ENCODE measurements at regions not wholly inside any gene's neighbourhood (a gene's known extent, or its start where the extent isn't known, plus 50 kb on each side); places are given as distances from the start of the nearest gene placed in this dataset.

- Histone ChIP-seq H3K36me3 (ENCODE audit: control insufficient read depth, insufficient read depth, low read length, severe bottlenecking) (no peaks in the 10 kb centered on the region), H3K9me3 (ENCODE audit: control insufficient read depth, low read length) (no peaks in the 10 kb centered on the region), H3K9ac (ENCODE audit: low read length) (no peak overlapping the region), H3K4me3 (ENCODE audit: low read length) (no peak overlapping the region), H3K27me3 (replicated peaks; ENCODE audit: control insufficient read depth, insufficient read depth, low read length) (peaks cover 3% of the 10 kb centered on the region), H3K4me1 (ENCODE audit: control insufficient read depth, insufficient read depth, low read length) (no peaks in the 10 kb centered on the region)
- DNase-seq (ENCODE audit: low read depth): no peak
These were observed 117.2 kb upstream of the FERMT1 start for GRCh38 chr20:6240059-6240458.

- H3K4me3 ChIP-seq (ENCODE audit: low read length): no peak overlapping the region
- no peak for DNase-seq (ENCODE audit: low read depth)
- H3K4me1 ChIP-seq (ENCODE audit: control insufficient read depth, insufficient read depth, low read length): no peaks in the 10 kb centered on the region
- no peak overlapping the region for H3K9ac ChIP-seq (ENCODE audit: low read length)
- peaks cover 3% of the 10 kb centered on the region for H3K27me3 ChIP-seq (replicated peaks; ENCODE audit: control insufficient read depth, insufficient read depth, low read length)
- H3K36me3 ChIP-seq (ENCODE audit: control insufficient read depth, insufficient read depth, low read length, severe bottlenecking): no peaks in the 10 kb centered on the region
- H3K9me3 ChIP-seq (ENCODE audit: control insufficient read depth, low read length): no peaks in the 10 kb centered on the region
These were observed 115.6 kb upstream of the FERMT1 start for GRCh38 chr20:6238421-6238820.

- H3K9ac ChIP-seq (ENCODE audit: low read length): no peak overlapping the region
- no peaks in the 10 kb centered on the region for H3K27me3 ChIP-seq (replicated peaks; ENCODE audit: control insufficient read depth, insufficient read depth, low read length)
- H3K4me1 ChIP-seq (ENCODE audit: control insufficient read depth, insufficient read depth, low read length): no peaks in the 10 kb centered on the region
- H3K4me3 ChIP-seq (ENCODE audit: low read length): no peak overlapping the region
- H3K36me3 ChIP-seq (ENCODE audit: control insufficient read depth, insufficient read depth, low read length, severe bottlenecking): no peaks in the 10 kb centered on the region
- H3K9me3 ChIP-seq (ENCODE audit: control insufficient read depth, low read length): no peaks in the 10 kb centered on the region
- DNase-seq (ENCODE audit: low read depth): no peak
These were observed 112.7 kb upstream of the FERMT1 start for GRCh38 chr20:6235510-6235909.

GRCh38 chr20:6232436-6232835, 109.6 kb upstream of the FERMT1 start:
- H3K9ac ChIP-seq (ENCODE audit: low read length): no peak overlapping the region
- H3K27me3 ChIP-seq (replicated peaks; ENCODE audit: control insufficient read depth, insufficient read depth, low read length): no peaks in the 10 kb centered on the region
- no peak for DNase-seq (ENCODE audit: low read depth)
- no peaks in the 10 kb centered on the region for H3K36me3 ChIP-seq (ENCODE audit: control insufficient read depth, insufficient read depth, low read length, severe bottlenecking)
- no peaks in the 10 kb centered on the region for H3K4me1 ChIP-seq (ENCODE audit: control insufficient read depth, insufficient read depth, low read length)
- no peaks in the 10 kb centered on the region for H3K9me3 ChIP-seq (ENCODE audit: control insufficient read depth, low read length)
- H3K4me3 ChIP-seq (ENCODE audit: low read length): no peak overlapping the region

GRCh38 chr20:6231556-6231955, 108.7 kb upstream of the FERMT1 start:
- no peak overlapping the region for H3K9ac ChIP-seq (ENCODE audit: low read length)
- DNase-seq (ENCODE audit: low read depth): no peak
- H3K9me3 ChIP-seq (ENCODE audit: control insufficient read depth, low read length): no peaks in the 10 kb centered on the region
- no peak overlapping the region for H3K4me3 ChIP-seq (ENCODE audit: low read length)
- no peaks in the 10 kb centered on the region for H3K27me3 ChIP-seq (replicated peaks; ENCODE audit: control insufficient read depth, insufficient read depth, low read length)
- no peaks in the 10 kb centered on the region for H3K4me1 ChIP-seq (ENCODE audit: control insufficient read depth, insufficient read depth, low read length)
- no peaks in the 10 kb centered on the region for H3K36me3 ChIP-seq (ENCODE audit: control insufficient read depth, insufficient read depth, low read length, severe bottlenecking)

GRCh38 chr20:6228302-6228843, 105.5 kb upstream of the FERMT1 start:
- H3K4me1 ChIP-seq (ENCODE audit: control insufficient read depth, insufficient read depth, low read length): no peaks in the 10 kb centered on the region
- no peak overlapping the region for H3K4me3 ChIP-seq (ENCODE audit: low read length)
- no peak for DNase-seq (ENCODE audit: low read depth)
- no peaks in the 10 kb centered on the region for H3K36me3 ChIP-seq (ENCODE audit: control insufficient read depth, insufficient read depth, low read length, severe bottlenecking)
- no peak overlapping the region for H3K9ac ChIP-seq (ENCODE audit: low read length)
- H3K27me3 ChIP-seq (replicated peaks; ENCODE audit: control insufficient read depth, insufficient read depth, low read length): no peaks in the 10 kb centered on the region
- H3K9me3 ChIP-seq (ENCODE audit: control insufficient read depth, low read length): peaks cover 3% of the 10 kb centered on the region

GRCh38 chr20:6213311-6213710, 90.5 kb upstream of the FERMT1 start:
- Histone ChIP-seq H3K4me3 (ENCODE audit: low read length) (no peak overlapping the region), H3K9me3 (ENCODE audit: control insufficient read depth, low read length) (no peaks in the 10 kb centered on the region), H3K36me3 (ENCODE audit: control insufficient read depth, insufficient read depth, low read length, severe bottlenecking) (no peaks in the 10 kb centered on the region), H3K9ac (ENCODE audit: low read length) (no peak overlapping the region), H3K27me3 (replicated peaks; ENCODE audit: control insufficient read depth, insufficient read depth, low read length) (no peaks in the 10 kb centered on the region), H3K4me1 (ENCODE audit: control insufficient read depth, insufficient read depth, low read length) (no peaks in the 10 kb centered on the region)
- DNase-seq (ENCODE audit: low read depth): no peak

- no peak for DNase-seq (ENCODE audit: low read depth)
- Histone ChIP-seq H3K9ac (ENCODE audit: low read length) (no peak overlapping the region), H3K9me3 (ENCODE audit: control insufficient read depth, low read length) (no peaks in the 10 kb centered on the region), H3K27me3 (replicated peaks; ENCODE audit: control insufficient read depth, insufficient read depth, low read length) (no peaks in the 10 kb centered on the region), H3K36me3 (ENCODE audit: control insufficient read depth, insufficient read depth, low read length, severe bottlenecking) (no peaks in the 10 kb centered on the region), H3K4me3 (ENCODE audit: low read length) (no peak overlapping the region), H3K4me1 (ENCODE audit: control insufficient read depth, insufficient read depth, low read length) (no peaks in the 10 kb centered on the region)
These were observed 90.1 kb upstream of the FERMT1 start for GRCh38 chr20:6212903-6213302.

- Histone ChIP-seq H3K27me3 (replicated peaks; ENCODE audit: control insufficient read depth, insufficient read depth, low read length) (no peaks in the 10 kb centered on the region), H3K4me3 (ENCODE audit: low read length) (no peak overlapping the region), H3K9ac (ENCODE audit: low read length) (no peak overlapping the region), H3K4me1 (ENCODE audit: control insufficient read depth, insufficient read depth, low read length) (no peaks in the 10 kb centered on the region), H3K9me3 (ENCODE audit: control insufficient read depth, low read length) (peaks cover 15% of the 10 kb centered on the region), H3K36me3 (ENCODE audit: control insufficient read depth, insufficient read depth, low read length, severe bottlenecking) (no peaks in the 10 kb centered on the region)
- DNase-seq (ENCODE audit: low read depth): no peak
These were observed 86.3 kb upstream of the FERMT1 start for GRCh38 chr20:6209093-6209492.

GRCh38 chr20:6200092-6200491, 77.3 kb upstream of the FERMT1 start:
- no peak for DNase-seq (ENCODE audit: low read depth)
- Histone ChIP-seq H3K27me3 (replicated peaks; ENCODE audit: control insufficient read depth, insufficient read depth, low read length) (no peaks in the 10 kb centered on the region), H3K9ac (ENCODE audit: low read length) (no peak overlapping the region), H3K36me3 (ENCODE audit: control insufficient read depth, insufficient read depth, low read length, severe bottlenecking) (no peaks in the 10 kb centered on the region), H3K4me3 (ENCODE audit: low read length) (no peak overlapping the region), H3K4me1 (ENCODE audit: control insufficient read depth, insufficient read depth, low read length) (no peaks in the 10 kb centered on the region), H3K9me3 (ENCODE audit: control insufficient read depth, low read length) (peaks cover 7% of the 10 kb centered on the region)

- DNase-seq (ENCODE audit: low read depth): no peak
These were observed 62.4 kb upstream of the FERMT1 start for GRCh38 chr20:6185268-6185667.

GRCh38 chr20:6184086-6184485, 61.3 kb upstream of the FERMT1 start:
- no peaks in the 10 kb centered on the region for H3K4me1 ChIP-seq (ENCODE audit: control insufficient read depth, insufficient read depth, low read length)
- peaks cover 8% of the 10 kb centered on the region for H3K9me3 ChIP-seq (ENCODE audit: control insufficient read depth, low read length)
- no peak overlapping the region for H3K9ac ChIP-seq (ENCODE audit: low read length)
- DNase-seq (ENCODE audit: low read depth): no peak
- H3K27me3 ChIP-seq (replicated peaks; ENCODE audit: control insufficient read depth, insufficient read depth, low read length): peaks cover 31% of the 10 kb centered on the region
- H3K36me3 ChIP-seq (ENCODE audit: control insufficient read depth, insufficient read depth, low read length, severe bottlenecking): no peaks in the 10 kb centered on the region
- H3K4me3 ChIP-seq (ENCODE audit: low read length): no peak overlapping the region

More at GRCh38 chr20:6185268-6185667, 62.4 kb upstream of the FERMT1 start:
- Histone ChIP-seq H3K36me3 (ENCODE audit: control insufficient read depth, insufficient read depth, low read length, severe bottlenecking) (no peaks in the 10 kb centered on the region), H3K9ac (ENCODE audit: low read length) (no peak overlapping the region), H3K4me1 (ENCODE audit: control insufficient read depth, insufficient read depth, low read length) (no peaks in the 10 kb centered on the region), H3K9me3 (ENCODE audit: control insufficient read depth, low read length) (peaks cover 8% of the 10 kb centered on the region), H3K27me3 (replicated peaks; ENCODE audit: control insufficient read depth, insufficient read depth, low read length) (peaks cover 27% of the 10 kb centered on the region), H3K4me3 (ENCODE audit: low read length) (no peak overlapping the region)
